K562 (cell line): ENCODE measurements at regions not wholly inside any gene's neighbourhood (a gene's known extent, or its start where the extent isn't known, plus 50 kb on each side); places are given as distances from the start of the nearest gene placed in this dataset.

Experiments used
- ATAC-seq: fragments of 200-7000 bp; cut with Tn5 transposase; 3 replicates; pipeline ENCODE4 v1.9.1; 2020; ENCODE audit warnings: moderate library complexity
- BruUV-seq: library from RNA; stranded (reverse); fragments of 400-500 nt; replicated peaks from 2 replicates; lab custom pipeline; 2021; lab: Mats Ljungman, UMichigan
- CTCF ChIA-PET: fragments of 300-600 bp; formaldehyde crosslinking; extraction: SDS; loops from one replicate; lab custom pipeline; 2021; ENCODE audit warnings: low intra/inter-chr PET ratio; lab: Yijun Ruan, JAX
- POLR2A ChIA-PET: fragments of 300-600, 350-650 bp; sonication (Branson Sonifier 250); formaldehyde crosslinking; extraction: SDS; loops from one replicate; lab custom pipeline; 2021; ENCODE audit warnings: antibody characterized with exemption, inconsistent platforms; lab: Yijun Ruan, JAX
- DNase-seq, 4 experiments: peaks; one replicate each; pipeline versions ENCODE4 v3.0.0 to v3.0.0-alpha.2; 2011 to 2018; ENCODE audit warnings: low spot score in 3 of 4, mixed read lengths in 3 of 4; ENCODE audit errors: extremely low read depth in 1 of 4
- FAIRE-seq: peaks from 2 replicates; lab custom pipeline; 2011; peaks lifted over from hg19 to GRCh38; lab: Jason Lieb, UNC
- H2AFZ ChIP-seq: 2 replicates; pipeline ENCODE4 v1.6.0; 2011; ENCODE audit warnings: low read depth, low read length, control low read depth, inconsistent platforms
- H3K27ac ChIP-seq: fragments of 200-600 bp; 3 replicates; pipeline ENCODE4 v1.8.0; 2011; ENCODE audit warnings: low read depth, mild to moderate bottlenecking, control low read depth, inconsistent platforms, low read length, moderate library complexity, mixed read lengths; ENCODE audit errors: extremely low read depth
- H3K27me3 ChIP-seq, 2 experiments: fragments of 300-600 bp in 1 of 2; 2 replicates in 1 of 2; 3 replicates in 1 of 2; pipeline versions ENCODE4 v1.6.0 to v1.8.0; 2011; ENCODE audit warnings: inconsistent platforms in 2 of 2, low read length in 2 of 2, mild to moderate bottlenecking in 1 of 2, mixed read lengths in 1 of 2, moderate library complexity in 1 of 2; ENCODE audit not compliant: control insufficient read depth in 2 of 2, insufficient read depth in 2 of 2
- H3K36me3 ChIP-seq: fragments of 300-600 bp; 3 replicates; pipeline ENCODE4 v1.8.0; 2011; ENCODE audit warnings: mild to moderate bottlenecking, low read length, inconsistent platforms; ENCODE audit not compliant: control insufficient read depth, insufficient read depth
- H3K4me1 ChIP-seq, 2 experiments: fragments of 200-600 bp in 1 of 2; replicated peaks in 1 of 2; 2 replicates in 1 of 2; 3 replicates in 1 of 2; pipeline versions ENCODE4 v1.5.1 to v1.8.0; 2011; ENCODE audit warnings: inconsistent platforms in 2 of 2, low read length in 2 of 2, mild to moderate bottlenecking in 1 of 2, mixed read lengths in 1 of 2, moderate library complexity in 1 of 2; ENCODE audit not compliant: control insufficient read depth in 2 of 2, insufficient read depth in 2 of 2
- H3K4me2 ChIP-seq: 2 replicates; pipeline ENCODE4 v1.6.1; 2011; ENCODE audit warnings: low read length, control low read depth, inconsistent platforms, mixed read lengths; ENCODE audit not compliant: insufficient read depth
- H3K4me3 ChIP-seq: fragments of 200-600 bp; sonication (generic), shearing (Covaris generic); 2 replicates; pipeline ENCODE4 v1.5.1; 2016; ENCODE audit warnings: control low read depth, inconsistent platforms
- H3K79me2 ChIP-seq: fragments of 200-600 bp; 3 replicates; pipeline ENCODE4 v1.8.0; 2011; ENCODE audit warnings: low read length, inconsistent platforms; ENCODE audit not compliant: control insufficient read depth, insufficient read depth
- H3K9ac ChIP-seq, 2 experiments: 2 replicates each; pipeline versions ENCODE4 v1.6.0 to v1.6.1; 2011; ENCODE audit warnings: low read depth in 2 of 2, low read length in 2 of 2, control low read depth in 1 of 2, inconsistent platforms in 1 of 2, mild to moderate bottlenecking in 1 of 2, mixed read lengths in 1 of 2; ENCODE audit not compliant: insufficient read depth in 1 of 2
- H3K9me1 ChIP-seq: one replicate; pipeline ENCODE4 v1.6.0; 2011; ENCODE audit warnings: inconsistent platforms, mild to moderate bottlenecking, low read length, moderate library complexity; ENCODE audit not compliant: control insufficient read depth, insufficient read depth
- H3K9me3 ChIP-seq: replicated peaks from 2 replicates; pipeline ENCODE4 v1.5.1; 2011; ENCODE audit warnings: low read depth, low read length, inconsistent platforms; ENCODE audit not compliant: control insufficient read depth, insufficient read depth
- H4K20me1 ChIP-seq: replicated peaks from 2 replicates; pipeline ENCODE4 v1.6.1; 2011; ENCODE audit warnings: low read length, inconsistent platforms, mixed read lengths; ENCODE audit not compliant: control insufficient read depth, insufficient read depth
- BHLHE40 ChIP-seq: IDR thresholded peaks from 2 replicates; pipeline ENCODE4 v1.6.1; 2011; ENCODE audit warnings: low read length, improper control_type of control experiment
- DMBX1 ChIP-seq: fragments of 250-450 bp; sonication (Bioruptor Pico); IDR thresholded peaks from 2 replicates; pipeline ENCODE4 v1.8.0; 2022; ENCODE audit warnings: inconsistent platforms, mild to moderate bottlenecking, moderate library complexity, borderline replicate concordance
- FOXA1 ChIP-seq: fragments of 450-650 bp; IDR thresholded peaks from 2 replicates; pipeline ENCODE4 v1.6.1; 2016; ENCODE audit warnings: mild to moderate bottlenecking, borderline replicate concordance
- MAFF ChIP-seq: IDR thresholded peaks from 2 replicates; pipeline ENCODE4 v1.6.1; 2012; ENCODE audit warnings: low read length, improper control_type of control experiment
- NFIX ChIP-seq: fragments of 250-450 bp; sonication (Bioruptor Pico); IDR thresholded peaks from 2 replicates; pipeline ENCODE4 v1.4.0; 2020; ENCODE audit warnings: low read depth, mild to moderate bottlenecking, moderate library complexity
- POLR2AphosphoS5 ChIP-seq: IDR thresholded peaks from 2 replicates; pipeline ENCODE4 v1.6.1; 2011; ENCODE audit warnings: mild to moderate bottlenecking, low read depth, low read length, moderate library complexity; ENCODE audit not compliant: control insufficient read depth, insufficient read depth
- SLC30A9 ChIP-seq: fragments of 250-450 bp; sonication (Bioruptor Pico); IDR thresholded peaks from 2 replicates; pipeline ENCODE4 v1.8.0; 2022; ENCODE audit warnings: mild to moderate bottlenecking, moderate library complexity
- XRCC3 ChIP-seq: fragments of 450-650 bp; IDR thresholded peaks from 2 replicates; pipeline ENCODE4 v1.6.1; 2017; ENCODE audit warnings: mild to moderate bottlenecking, moderate library complexity
- YY1 ChIP-seq, 3 experiments: IDR thresholded peaks; 2 replicates each; pipeline ENCODE4 v1.6.1; 2011; ENCODE audit warnings: low read length in 2 of 3, mild to moderate bottlenecking in 2 of 3, moderate library complexity in 2 of 3, borderline replicate concordance in 1 of 3, control low read depth in 1 of 3, low read depth in 1 of 3; ENCODE audit not compliant: insufficient read depth in 3 of 3, insufficient replicate concordance in 2 of 3, control insufficient read depth in 1 of 3, insufficient read length in 1 of 3; ENCODE audit errors: extremely low read depth in 1 of 3
- ZKSCAN1 ChIP-seq: fragments of 150-350 bp; IDR thresholded peaks from 2 replicates; pipeline ENCODE4 v1.6.1; 2016; ENCODE audit warnings: low read depth, low read length
- WGBS: fragments of 100-300 bp; shearing (Covaris generic); methylation state at CpG from one replicate; pipeline ENCODE4 v1.1.6; 2016; ENCODE audit warnings: low coverage, mixed read lengths; ENCODE audit not compliant: insufficient coverage; ENCODE audit errors: missing lambda C conversion rate; 5-methylcytosine and 5-hydroxymethylcytosine counted together
- in situ Hi-C: fragments of 300-500 bp; cut with MboI; formaldehyde crosslinking; loops from 4 replicates; pipeline ENCODE4 v1.15.0; 2018; ENCODE audit warnings: inconsistent platforms, mixed read lengths
- intact Hi-C: fragments of 100-400 bp; cut with micrococcal nuclease; formaldehyde crosslinking; loops from 2 replicates; pipeline ENCODE4 v1.14.2; 2022
- TF ChIP-seq, protein P1 (sequence below): fragments of 200-800 bp; sonication (Bioruptor generic); IDR thresholded peaks from 2 replicates; pipeline ENCODE4 v1.6.1; 2016; ENCODE audit warnings: missing genetic modification characterization, missing compliant biosample characterization
- TF ChIP-seq, protein P2 (sequence below): fragments of 450-650 bp; IDR thresholded peaks from 2 replicates; pipeline ENCODE4 v1.6.1; 2018; ENCODE audit warnings: mild to moderate bottlenecking, low read depth; ENCODE audit not compliant: partially characterized antibody
- TF ChIP-seq, protein P3 (sequence below): sonication (generic); IDR thresholded peaks from 2 replicates; pipeline ENCODE4 v1.6.1; 2016
- TF ChIP-seq, protein P4 (sequence below): fragments of 250-450 bp; sonication (Bioruptor Pico); IDR thresholded peaks from 2 replicates; pipeline ENCODE4 v1.9.0; 2021; ENCODE audit warnings: mild to moderate bottlenecking

DNA sequence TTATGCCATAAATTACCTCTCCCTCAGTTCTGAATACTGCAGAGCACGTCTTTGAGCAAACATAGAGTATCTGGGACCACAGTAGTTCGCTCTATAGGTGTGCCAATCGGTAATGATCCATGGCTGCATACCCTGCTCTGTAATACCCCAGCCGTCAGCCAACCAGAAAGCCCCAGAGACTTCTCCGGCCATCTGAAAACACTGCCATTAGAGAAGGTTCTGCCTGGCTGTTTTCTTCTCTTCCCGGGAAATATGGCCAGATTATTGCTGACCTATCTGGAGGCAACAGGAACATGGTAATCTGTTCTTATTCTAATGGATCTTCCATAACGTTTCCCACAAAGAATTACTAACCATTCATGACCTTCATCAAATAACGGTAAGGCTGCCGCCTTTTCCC is 139.9 kb downstream of the RPS12 start (continued):
- TF ChIP-seq BHLHE40: no peak
- TF ChIP-seq, protein P1, sequence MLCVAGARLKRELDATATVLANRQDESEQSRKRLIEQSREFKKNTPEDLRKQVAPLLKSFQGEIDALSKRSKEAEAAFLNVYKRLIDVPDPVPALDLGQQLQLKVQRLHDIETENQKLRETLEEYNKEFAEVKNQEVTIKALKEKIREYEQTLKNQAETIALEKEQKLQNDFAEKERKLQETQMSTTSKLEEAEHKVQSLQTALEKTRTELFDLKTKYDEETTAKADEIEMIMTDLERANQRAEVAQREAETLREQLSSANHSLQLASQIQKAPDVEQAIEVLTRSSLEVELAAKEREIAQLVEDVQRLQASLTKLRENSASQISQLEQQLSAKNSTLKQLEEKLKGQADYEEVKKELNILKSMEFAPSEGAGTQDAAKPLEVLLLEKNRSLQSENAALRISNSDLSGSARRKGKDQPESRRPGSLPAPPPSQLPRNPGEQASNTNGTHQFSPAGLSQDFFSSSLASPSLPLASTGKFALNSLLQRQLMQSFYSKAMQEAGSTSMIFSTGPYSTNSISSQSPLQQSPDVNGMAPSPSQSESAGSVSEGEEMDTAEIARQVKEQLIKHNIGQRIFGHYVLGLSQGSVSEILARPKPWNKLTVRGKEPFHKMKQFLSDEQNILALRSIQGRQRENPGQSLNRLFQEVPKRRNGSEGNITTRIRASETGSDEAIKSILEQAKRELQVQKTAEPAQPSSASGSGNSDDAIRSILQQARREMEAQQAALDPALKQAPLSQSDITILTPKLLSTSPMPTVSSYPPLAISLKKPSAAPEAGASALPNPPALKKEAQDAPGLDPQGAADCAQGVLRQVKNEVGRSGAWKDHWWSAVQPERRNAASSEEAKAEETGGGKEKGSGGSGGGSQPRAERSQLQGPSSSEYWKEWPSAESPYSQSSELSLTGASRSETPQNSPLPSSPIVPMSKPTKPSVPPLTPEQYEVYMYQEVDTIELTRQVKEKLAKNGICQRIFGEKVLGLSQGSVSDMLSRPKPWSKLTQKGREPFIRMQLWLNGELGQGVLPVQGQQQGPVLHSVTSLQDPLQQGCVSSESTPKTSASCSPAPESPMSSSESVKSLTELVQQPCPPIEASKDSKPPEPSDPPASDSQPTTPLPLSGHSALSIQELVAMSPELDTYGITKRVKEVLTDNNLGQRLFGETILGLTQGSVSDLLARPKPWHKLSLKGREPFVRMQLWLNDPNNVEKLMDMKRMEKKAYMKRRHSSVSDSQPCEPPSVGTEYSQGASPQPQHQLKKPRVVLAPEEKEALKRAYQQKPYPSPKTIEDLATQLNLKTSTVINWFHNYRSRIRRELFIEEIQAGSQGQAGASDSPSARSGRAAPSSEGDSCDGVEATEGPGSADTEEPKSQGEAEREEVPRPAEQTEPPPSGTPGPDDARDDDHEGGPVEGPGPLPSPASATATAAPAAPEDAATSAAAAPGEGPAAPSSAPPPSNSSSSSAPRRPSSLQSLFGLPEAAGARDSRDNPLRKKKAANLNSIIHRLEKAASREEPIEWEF (CRISPR knock-in tag): no peak
- no peak for TF ChIP-seq SLC30A9
- TF ChIP-seq, protein P2, sequence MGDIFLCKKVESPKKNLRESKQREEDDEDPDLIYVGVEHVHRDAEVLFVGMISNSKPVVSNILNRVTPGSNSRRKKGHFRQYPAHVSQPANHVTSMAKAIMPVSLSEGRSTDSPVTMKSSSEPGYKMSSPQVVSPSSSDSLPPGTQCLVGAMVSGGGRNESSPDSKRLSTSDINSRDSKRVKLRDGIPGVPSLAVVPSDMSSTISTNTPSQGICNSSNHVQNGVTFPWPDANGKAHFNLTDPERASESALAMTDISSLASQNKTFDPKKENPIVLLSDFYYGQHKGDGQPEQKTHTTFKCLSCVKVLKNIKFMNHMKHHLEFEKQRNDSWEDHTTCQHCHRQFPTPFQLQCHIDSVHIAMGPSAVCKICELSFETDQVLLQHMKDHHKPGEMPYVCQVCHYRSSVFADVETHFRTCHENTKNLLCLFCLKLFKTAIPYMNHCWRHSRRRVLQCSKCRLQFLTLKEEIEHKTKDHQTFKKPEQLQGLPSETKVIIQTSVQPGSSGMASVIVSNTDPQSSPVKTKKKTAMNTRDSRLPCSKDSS: no peak

DNA sequence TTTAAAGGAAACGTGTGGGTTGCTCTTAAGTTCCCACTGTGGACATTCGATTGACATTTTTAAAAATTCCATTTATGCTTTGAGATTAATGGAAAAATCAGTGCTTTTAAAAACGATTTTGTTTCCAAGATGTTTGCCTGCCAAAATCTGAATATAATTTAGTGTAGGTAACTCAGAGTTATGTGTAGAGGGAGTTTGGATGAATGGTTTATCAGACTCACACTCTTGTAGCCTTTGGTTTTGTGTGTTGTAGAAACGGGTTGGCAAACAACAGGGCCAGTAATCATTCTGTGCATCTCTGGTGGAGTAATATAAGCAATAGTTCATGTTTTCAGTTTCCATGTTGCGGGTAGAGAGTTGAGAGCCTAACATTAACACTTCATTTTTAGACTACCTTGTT is 140.6 kb downstream of the RPS12 start:
- Histone ChIP-seq H3K9me1 (no peaks in the 10 kb centered on the region), H3K4me3 (no peak overlapping the region), H3K27ac (no peak overlapping the region), H3K9ac (no peak overlapping the region), H3K4me2 (no peak overlapping the region), H3K4me1 (no peaks in the 10 kb centered on the region), H3K9me3 (no peaks in the 10 kb centered on the region), H3K79me2 (no peaks in the 10 kb centered on the region), H4K20me1 (no peaks in the 10 kb centered on the region), H3K27me3 (no peaks in the 10 kb centered on the region; a peak in 1 of 5 replicates), H3K36me3 (no peaks in the 10 kb centered on the region), H2AFZ (no peak overlapping the region)
- ChIA-PET CTCF (no interaction called here), POLR2A (no interaction called here)
- no peak for ATAC-seq
- 0% methylated on average over 5 of the region's 5 CpGs for WGBS
- in situ Hi-C loops: loop anchor here (25.0 kb wide), 1 partner anchor 957 kb away; no protein-coding TSS in a partner anchor
- FAIRE-seq: no peak
- BruUV-seq: no TSS peak
- DNase-seq: no peak
- intact Hi-C loops: no loop called here
- TF ChIP-seq, protein P3, sequence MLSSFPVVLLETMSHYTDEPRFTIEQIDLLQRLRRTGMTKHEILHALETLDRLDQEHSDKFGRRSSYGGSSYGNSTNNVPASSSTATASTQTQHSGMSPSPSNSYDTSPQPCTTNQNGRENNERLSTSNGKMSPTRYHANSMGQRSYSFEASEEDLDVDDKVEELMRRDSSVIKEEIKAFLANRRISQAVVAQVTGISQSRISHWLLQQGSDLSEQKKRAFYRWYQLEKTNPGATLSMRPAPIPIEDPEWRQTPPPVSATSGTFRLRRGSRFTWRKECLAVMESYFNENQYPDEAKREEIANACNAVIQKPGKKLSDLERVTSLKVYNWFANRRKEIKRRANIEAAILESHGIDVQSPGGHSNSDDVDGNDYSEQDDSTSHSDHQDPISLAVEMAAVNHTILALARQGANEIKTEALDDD: no peak
- TF ChIP-seq FOXA1 (no peak), XRCC3 (no peak), ZKSCAN1 (no peak), POLR2AphosphoS5 (no peak), NFIX (CRISPR knock-in tag) (no peak), MAFF (no peak), YY1 (IDR thresholded peaks at IDR 0.05; ENCODE audit: borderline replicate concordance in 1 of 3, control insufficient read depth in 1 of 3, extremely low read depth in 1 of 3, insufficient read depth in 3 of 3, insufficient read length in 1 of 3, insufficient replicate concordance in 2 of 3, low read depth in 1 of 3, low read length in 2 of 3) (no peak), DMBX1 (no peak)
- TF ChIP-seq, protein P4, sequence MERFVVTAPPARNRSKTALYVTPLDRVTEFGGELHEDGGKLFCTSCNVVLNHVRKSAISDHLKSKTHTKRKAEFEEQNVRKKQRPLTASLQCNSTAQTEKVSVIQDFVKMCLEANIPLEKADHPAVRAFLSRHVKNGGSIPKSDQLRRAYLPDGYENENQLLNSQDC (CRISPR knock-in tag): no peak
